Endometrial microvascular endothelial cells (primary cell): ENCODE measurements at regions not wholly inside any gene's neighbourhood (a gene's known extent, or its start where the extent isn't known, plus 50 kb on each side); places are given as distances from the start of the nearest gene placed in this dataset.

Source experiments
- in situ Hi-C: cut with HindIII; loops from 2 replicates; pipeline ENCODE4 v1.10.0; 2017; ENCODE audit warnings: low sequenced_read_pairs, low pct_unique_long_range_greater_than_20kb; ENCODE audit errors: inconsistent ontology term

DNA sequence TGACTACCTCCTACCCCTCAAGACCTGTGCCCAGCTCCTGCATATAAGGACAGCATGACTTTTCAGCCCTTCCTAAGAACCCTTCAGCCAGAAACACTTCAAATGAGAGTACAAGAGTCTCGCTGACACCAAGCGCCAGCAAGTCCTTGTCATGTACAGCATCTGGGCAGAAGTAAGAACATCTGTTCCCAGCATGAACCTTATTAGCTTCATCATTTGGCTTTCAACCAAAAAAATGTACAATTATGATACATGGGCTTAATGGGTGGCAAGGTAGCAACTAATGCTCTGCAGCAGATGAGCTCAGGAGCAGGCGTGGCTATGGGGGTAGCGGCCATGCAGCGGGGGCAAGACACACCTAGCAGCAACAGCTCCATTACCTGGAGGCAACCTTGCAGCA, 487.6 kb downstream of the COG6 start:
- in situ Hi-C loops = no loop called here

DNA sequence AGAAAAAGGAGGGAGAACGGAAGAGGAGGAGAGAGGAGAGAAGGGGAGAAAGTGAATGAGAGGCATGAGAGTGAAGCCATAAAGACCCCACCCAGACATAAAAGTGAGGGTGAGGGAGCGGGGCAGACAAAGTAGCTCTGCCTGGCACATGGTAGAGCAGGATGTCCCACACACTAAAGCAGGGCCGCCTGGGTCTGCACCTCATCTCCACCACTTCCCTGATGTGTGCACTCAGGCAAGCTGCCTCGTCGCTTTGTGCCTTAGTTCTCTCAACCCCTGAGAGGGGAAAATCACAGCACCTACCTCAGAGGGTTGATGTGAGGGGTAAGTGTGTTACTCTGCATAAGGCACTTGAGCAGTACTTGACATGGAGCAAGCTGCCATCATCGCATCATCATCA, 488.1 kb downstream of the COG6 start:
- in situ Hi-C loops = no loop called here

DNA sequence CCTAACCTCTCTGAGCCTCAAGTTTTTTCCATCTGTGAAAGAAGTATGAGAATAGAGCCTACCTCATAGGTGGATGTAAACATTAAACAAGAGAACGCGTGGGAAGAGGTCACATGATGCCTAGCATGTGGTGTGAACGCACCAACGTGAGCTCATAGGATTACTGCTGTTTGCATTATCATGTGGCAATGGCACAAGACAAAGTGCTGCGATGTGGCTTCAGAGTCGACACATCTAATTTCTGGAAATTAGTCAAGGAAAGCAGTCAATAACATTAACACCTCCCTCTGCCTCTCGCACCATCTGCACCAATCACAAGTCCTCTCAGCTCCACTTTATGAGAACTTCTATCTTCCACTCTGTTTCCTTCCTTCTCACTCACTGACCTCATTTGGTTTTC, 489.7 kb downstream of the COG6 start:
- in situ Hi-C loops = no loop called here

DNA sequence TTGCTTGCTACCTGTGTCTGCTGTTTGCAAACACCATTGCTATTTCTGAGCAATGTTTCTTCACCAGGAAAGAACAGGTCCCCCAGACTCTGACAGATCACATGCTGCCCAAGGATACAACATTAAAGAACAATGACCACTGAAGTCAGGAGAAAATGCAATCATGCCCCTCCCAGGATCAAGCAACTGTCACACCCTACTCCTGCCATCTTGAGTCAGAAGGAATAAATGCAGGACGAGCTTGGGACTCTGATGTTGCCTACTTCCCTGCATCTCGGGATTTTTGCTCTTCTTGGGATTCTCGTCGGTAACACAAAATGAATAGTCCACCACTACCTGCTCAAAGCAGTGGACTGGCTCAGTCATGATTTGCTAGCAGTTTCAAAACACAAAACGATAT, 490.6 kb downstream of the COG6 start:
- in situ Hi-C loops = no loop called here

DNA sequence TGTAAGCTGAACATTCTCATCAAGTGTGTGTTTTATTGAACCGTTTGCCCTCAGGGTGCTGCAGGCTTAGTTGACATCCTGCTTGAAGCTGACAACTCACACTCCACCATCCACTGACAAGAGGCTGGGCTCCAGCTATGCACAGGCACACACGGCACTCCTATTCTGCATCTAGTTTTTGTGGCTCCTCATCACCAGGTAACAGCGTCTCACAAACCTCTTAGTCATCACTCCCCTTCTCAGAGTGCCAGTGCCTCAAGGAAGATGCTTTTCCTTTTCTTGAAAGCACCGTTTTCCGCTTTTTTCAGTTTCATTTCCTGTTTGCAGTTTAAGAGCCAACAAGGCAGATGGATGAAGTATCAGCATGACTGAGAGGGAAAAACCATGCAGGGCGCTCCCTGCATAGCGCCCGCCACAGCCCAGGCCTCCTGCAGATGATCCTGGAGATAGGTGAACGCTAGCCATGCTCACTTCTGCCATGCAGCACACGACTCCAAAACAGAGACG, 491.2 kb downstream of the COG6 start:
- in situ Hi-C loops = no loop called here

DNA sequence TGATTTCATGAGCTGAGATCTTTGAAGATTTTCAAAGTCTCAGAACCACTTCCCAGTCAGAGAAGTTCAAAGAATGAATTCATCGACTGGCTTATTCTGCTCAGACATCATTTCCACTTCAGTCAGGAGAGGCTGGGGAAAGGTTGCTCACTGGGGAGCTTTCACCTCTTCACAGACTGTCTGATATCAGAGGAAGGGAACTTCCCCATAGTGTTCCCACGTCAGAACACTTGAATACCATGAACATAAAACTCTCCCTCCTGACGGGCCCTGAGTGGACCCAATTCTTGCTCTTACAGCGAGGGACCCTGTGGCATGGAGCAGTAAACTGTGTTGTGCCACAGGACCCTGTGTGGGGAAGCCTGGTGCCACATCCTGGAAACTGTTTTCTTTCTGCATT, 492.6 kb downstream of the COG6 start:
- in situ Hi-C loops = no loop called here

DNA sequence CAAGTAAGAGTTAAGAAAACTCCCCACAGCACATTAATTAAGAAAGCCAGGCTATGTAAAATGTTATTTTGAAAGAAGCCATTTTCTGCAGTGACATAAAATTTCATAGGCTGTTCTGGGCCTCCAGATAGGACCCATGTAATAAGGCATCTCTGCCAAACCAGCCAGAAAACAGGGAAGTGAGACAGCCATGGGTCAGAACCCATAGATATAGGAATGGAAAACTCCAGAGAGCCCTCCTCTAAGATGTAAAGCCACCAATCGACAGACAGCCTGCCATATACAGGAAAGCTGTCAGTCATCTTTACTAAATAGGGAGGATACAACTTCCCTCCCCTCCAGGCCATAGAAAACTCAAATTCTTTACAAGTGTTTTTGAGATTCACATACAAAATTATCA, 493.3 kb downstream of the COG6 start:
- in situ Hi-C loops = no loop called here

DNA sequence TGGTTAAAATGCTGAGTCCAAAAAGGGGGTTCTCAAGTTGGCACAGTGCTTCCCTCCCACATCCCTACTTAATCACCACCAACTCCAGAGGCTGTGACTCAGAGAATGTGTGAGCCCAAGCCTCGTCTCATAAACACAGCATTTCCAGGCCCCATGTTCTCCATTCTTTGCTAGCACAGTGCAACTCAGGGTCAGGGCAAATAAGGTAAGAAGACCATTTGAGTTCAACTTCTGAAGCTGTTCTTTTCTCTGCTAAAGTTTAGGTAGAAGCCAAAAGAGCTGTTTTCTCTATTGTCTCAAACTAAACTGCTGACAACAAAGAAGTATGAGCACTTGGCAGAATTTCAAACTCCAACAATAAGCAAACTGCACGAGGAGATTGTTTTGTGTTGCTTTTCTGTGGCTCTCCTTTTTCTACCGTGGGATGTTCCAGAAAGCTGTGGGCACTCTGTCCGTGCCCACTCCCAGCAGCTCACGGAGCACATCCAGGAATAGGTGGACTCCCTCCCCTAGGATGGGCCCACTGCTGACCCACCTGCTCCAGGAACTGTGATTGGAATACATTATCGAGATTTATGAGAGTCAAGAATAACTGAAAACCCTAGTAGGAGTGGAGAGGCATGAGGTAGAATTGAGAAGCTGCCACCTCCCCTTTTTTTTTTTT, 494.3 kb downstream of the COG6 start:
- in situ Hi-C loops = no loop called here

DNA sequence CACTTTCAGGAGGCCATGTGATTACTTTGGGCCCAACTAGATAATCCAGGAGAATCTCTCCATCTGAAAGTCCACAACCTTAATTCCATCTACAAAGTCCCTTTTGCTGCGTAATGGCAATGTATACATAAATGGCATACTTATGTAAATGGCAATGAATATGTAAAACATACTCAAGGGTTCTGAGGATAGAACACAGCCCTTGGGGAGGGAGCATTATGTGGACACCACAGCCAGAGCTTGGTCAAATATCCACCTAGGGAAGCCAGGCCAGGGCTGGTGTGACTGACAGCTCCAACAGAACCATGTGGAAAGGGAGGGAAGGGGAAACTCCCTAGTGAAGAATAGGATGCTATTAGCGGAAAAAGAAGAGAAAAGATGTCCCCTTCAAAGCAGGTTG, 496.2 kb downstream of the COG6 start:
- in situ Hi-C loops = no loop called here

DNA sequence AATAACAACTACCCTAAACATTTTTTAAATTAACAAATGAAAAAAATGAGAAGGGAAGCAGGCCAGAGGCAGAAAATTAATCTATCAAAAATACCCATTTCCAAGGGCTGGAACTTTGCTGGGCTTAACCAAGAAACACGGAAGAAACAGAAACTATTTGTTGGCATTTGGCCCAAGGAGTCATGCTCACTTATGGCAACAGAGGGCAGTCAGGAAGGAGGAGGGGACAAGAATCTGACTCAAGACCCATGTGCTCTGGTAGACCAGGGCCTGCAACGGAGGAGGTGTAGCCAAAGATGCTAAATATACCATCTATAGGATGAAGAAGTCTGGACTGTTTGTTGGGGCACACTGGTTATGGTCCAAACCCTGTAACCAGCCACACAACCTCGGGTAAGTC, 496.7 kb downstream of the COG6 start:
- in situ Hi-C loops = no loop called here

DNA sequence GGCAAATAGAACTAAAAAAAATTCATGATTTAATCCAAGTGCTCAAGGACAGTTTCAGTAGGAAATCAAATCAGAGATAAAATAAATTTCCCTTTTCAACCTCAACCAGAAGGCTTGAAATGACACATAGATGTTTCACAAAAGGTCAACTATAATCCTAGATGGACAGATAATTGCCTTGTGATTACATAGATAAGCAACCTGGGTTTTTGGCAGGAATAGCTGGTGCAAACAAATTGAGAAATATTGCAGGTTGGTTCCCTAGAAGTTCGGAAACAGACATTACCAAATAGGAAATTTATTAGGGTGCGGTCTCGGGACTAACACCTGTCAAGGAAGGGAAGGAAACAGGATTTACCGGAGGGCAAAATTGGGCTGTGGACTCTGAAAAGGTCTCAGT, 497.5 kb downstream of the COG6 start:
- in situ Hi-C loops = no loop called here

DNA sequence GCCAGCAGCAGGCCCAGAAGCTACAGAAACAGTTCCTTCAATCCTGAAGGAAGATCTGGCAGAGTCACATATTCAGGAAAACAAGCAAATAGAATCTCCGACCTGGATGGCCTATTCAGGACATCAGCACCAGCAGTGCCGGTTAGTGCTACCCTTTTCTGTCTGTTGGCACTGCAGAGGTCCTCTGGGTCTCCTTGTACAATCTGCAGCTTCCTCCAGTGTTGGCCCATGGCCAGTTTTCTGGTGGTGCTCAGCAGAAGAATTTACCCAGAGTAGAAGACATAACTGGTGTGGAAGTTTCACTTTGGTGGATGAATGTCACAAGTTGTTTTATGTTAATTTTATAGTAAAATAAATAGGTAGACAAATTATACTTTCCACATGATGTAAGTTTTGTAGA, 498.1 kb downstream of the COG6 start:
- in situ Hi-C loops = no loop called here

DNA sequence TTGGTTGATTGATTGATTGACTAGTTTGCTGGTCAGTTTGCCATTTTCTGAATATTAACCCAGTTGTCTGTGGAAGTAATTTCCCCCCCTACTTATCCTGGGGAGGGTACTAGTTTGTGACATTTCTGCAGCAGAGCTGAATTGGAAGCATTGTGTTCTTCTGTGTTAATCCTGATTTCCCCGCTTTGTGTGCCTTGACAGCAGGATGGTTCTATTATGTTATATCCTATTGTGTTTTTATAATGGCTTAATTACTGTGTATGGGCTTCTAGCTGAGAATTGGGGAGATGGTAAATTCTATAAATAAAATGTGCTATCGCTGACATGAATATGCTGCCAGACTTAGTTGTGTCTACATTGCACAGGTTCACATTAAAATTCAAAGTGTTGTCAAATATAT, 499.7 kb downstream of the COG6 start:
- in situ Hi-C loops = no loop called here

DNA sequence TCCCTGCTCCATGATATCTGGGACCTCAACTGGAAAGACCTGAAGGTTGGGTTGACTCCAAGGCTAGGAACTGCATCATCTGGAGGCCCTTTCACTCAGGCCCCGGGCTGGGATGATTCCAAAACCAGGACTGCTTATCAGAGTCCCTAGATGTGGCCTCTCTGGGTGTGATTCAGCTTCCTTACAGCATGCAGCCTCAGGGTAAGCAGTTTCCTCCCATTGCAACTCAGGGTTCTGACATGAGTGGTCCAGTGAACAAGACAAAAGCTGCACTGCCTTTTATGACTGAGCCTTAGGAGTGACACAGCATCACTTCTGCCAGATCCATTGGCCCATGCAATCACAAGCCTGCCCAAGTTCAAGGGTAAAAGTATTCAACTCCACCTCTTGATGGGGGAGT, 502.8 kb downstream of the COG6 start:
- in situ Hi-C loops = no loop called here

DNA sequence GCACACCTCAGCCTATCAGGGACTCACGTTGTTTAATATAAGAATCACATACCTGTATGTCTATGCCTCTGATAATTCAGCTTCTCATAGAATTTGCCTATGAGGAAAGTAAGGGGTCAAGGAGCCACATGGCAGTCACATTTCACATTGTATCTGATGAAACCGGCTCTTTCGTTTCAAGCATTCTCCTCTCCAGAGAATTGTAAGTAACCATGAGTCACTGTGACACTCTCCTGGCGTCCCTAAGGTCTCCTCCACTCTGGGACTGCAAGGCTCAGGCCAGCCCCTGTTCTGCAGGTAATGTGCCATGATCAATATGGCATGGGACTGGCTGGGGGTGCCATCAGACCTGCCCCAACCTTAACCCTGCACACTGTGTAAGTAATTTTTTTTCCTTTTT, 503.3 kb downstream of the COG6 start:
- in situ Hi-C loops = no loop called here

DNA sequence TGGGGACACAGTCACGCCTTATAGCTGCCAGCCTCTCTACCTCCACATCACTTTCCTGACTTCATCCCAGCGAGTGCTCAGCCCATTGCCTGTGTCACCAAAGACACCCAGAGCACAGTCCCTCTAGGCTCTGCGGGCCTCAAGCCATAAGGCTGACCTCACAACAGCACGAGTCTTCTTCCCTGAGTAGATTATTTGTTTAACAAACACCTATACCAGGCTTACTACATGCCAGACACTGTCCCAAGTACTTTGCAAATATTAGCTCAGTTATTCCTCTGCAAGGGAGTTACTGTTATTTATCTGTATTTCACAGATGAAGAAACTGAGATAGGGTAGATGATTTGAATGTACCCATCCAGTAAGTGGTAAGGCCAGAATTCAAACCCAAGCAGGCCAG, 504.3 kb downstream of the COG6 start:
- in situ Hi-C loops = no loop called here

DNA sequence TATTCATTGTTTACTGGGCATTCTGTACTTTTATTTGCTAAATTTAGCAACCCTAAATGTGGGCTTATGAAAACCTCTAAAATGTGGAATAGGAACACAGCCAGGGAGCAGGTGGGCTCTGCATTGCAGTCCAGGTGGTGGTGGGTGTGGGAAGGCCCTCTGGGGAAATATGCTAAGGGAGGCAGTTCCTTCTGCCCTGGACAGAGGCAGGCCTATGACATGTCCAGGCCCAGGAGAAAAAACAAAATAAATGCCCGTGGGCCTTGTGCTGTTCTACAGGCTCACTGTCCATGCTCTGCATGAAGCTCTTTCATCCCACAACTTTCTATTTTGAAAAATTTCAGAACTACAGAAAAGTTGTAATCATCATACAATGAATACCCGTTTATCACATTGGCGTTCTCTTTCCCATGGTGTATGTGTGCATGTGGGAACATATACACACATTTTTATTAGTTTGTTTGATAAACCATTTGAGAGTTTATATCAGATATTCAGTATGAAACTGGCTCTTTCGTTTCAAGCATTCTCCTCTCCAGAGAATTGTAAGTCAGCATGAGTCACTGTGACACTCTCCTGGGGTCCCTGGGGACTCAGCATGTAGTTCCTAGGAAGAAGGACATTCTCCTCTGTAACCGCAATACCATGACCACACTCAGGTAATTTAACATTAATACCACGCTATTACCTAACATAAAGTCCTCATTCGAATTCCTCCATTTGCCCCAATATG, 505.3 kb downstream of the COG6 start:
- in situ Hi-C loops = no loop called here

DNA sequence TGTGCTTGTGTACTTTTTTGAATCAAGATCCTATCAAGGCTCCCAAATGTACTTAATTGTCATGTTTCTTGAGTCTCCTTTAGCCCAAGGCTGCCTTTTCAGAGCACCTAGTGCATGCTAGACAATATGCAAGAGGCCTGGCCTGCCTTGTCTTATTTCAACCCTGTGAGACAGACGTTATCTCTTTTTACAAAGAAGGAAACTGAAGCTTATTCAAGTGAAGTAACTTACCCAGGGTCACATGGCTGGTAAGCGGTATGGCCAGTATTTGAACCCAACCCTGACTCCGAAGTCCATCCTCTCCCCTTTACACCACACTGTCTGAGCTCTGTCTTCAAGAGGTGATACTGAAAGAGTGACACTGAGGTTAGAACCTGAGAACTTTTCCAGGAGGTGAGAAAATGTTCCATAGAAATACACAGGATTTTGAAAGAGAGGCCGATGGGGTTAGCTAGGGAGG, 505.1 kb downstream of the FOXO1 start:
- in situ Hi-C loops = no loop called here

DNA sequence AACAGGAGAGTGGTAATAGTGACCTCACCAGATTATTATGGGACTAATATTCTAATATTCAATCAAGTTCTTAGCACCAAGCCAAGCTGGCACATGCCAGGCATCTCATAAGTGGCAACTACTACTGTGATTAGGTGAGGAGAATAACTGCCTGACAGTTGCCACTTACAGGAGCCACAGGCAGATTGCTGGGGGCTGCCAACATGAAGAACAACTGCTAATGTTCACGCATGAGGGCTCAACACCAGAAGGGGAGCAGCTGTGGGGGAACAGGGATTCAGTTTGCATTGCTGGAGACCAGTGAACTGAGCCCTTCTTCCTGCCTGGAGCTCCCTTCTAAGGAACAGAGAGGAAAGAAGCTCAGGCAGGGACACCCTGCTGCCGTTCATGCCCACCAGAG, 504.5 kb downstream of the FOXO1 start:
- in situ Hi-C loops = no loop called here
